GM08714 (cell line): ENCODE measurements at regions not wholly inside any gene's neighbourhood (a gene's known extent, or its start where the extent isn't known, plus 50 kb on each side); places are given as distances from the start of the nearest gene placed in this dataset.
"Not testable (repeated sequence)": the region's sequence is repeated elsewhere in the genome, so short reads cannot be mapped to it uniquely, and the experiment has no call there.

Experiments used
- H3K4me3 ChIP-seq: fragments of 200-500 bp; sonication (Bioruptor generic); 2 replicates; pipeline ENCODE4 v1.5.1; 2014; ENCODE audit warnings: mild to moderate bottlenecking, low read length, inconsistent platforms
- ZNF274 ChIP-seq: IDR thresholded peaks from 2 replicates; pipeline ENCODE4 v1.6.1; 2012; ENCODE audit warnings: mild to moderate bottlenecking, low read depth, low read length

- no peak overlapping the region for H3K4me3 ChIP-seq
Measured at GRCh38 chr22:25281675-25282345, 62.4 kb downstream of the CRYBB2 start.

GRCh38 chr22:25282346-25282670, 62.9 kb downstream of the CRYBB2 start:
- no peak for TF ChIP-seq ZNF274
- H3K4me3 ChIP-seq = no peak overlapping the region

More at GRCh38 chr22:25281675-25282345, 62.4 kb downstream of the CRYBB2 start:
- TF ChIP-seq ZNF274 = no peak

GRCh38 chr22:25282671-25283561, 63.5 kb downstream of the CRYBB2 start:
- H3K4me3 ChIP-seq = no peak overlapping the region
- no peak for TF ChIP-seq ZNF274

- not testable (repeated sequence) for H3K4me3 ChIP-seq
Measured at GRCh38 chr22:25288481-25288880, 69.0 kb downstream of the CRYBB2 start.

- not testable (repeated sequence) for H3K4me3 ChIP-seq
Measured at GRCh38 chr22:25301912-25302311, 82.5 kb downstream of the CRYBB2 start.

- not testable (repeated sequence) for H3K4me3 ChIP-seq
Measured at GRCh38 chr22:25309586-25309985, 90.1 kb downstream of the CRYBB2 start.

GRCh38 chr22:25311924-25312323, 92.5 kb downstream of the CRYBB2 start:
- H3K4me3 ChIP-seq = not testable (repeated sequence)

GRCh38 chr22:25318081-25318823, 98.8 kb downstream of the CRYBB2 start:
- H3K4me3 ChIP-seq = no peak overlapping the region
- TF ChIP-seq ZNF274 = no peak

GRCh38 chr22:25327018-25327755, 107.7 kb downstream of the CRYBB2 start:
- no peak overlapping the region for H3K4me3 ChIP-seq
- TF ChIP-seq ZNF274 = no peak

- no peak overlapping the region for H3K4me3 ChIP-seq
- no peak for TF ChIP-seq ZNF274
Measured at GRCh38 chr22:25331050-25331449, 111.6 kb downstream of the CRYBB2 start.

- not testable (repeated sequence) for H3K4me3 ChIP-seq
Measured at GRCh38 chr22:25331911-25332310, 112.5 kb downstream of the CRYBB2 start.

- TF ChIP-seq ZNF274 = no peak
- no peak overlapping the region for H3K4me3 ChIP-seq
Measured at GRCh38 chr22:25332386-25332785, 112.9 kb downstream of the CRYBB2 start.

- no peak for TF ChIP-seq ZNF274
- H3K4me3 ChIP-seq = no peak overlapping the region
Measured at GRCh38 chr22:25334162-25334490, 114.7 kb downstream of the CRYBB2 start.

- not testable (repeated sequence) for H3K4me3 ChIP-seq
Measured at GRCh38 chr22:25334631-25335030, 115.2 kb downstream of the CRYBB2 start.

- H3K4me3 ChIP-seq = not testable (repeated sequence)
Measured at GRCh38 chr22:25335276-25335675, 115.8 kb downstream of the CRYBB2 start.

- H3K4me3 ChIP-seq = not testable (repeated sequence)
Measured at GRCh38 chr22:25340536-25340935, 121.1 kb downstream of the CRYBB2 start.

GRCh38 chr22:25344366-25344765, 124.9 kb downstream of the CRYBB2 start:
- not testable (repeated sequence) for H3K4me3 ChIP-seq
